ENCODE measurements at regions not wholly inside any gene's neighbourhood (a gene's known extent, or its start where the extent isn't known, plus 50 kb on each side); places are given as distances from the start of the nearest gene placed in this dataset.

DNA sequence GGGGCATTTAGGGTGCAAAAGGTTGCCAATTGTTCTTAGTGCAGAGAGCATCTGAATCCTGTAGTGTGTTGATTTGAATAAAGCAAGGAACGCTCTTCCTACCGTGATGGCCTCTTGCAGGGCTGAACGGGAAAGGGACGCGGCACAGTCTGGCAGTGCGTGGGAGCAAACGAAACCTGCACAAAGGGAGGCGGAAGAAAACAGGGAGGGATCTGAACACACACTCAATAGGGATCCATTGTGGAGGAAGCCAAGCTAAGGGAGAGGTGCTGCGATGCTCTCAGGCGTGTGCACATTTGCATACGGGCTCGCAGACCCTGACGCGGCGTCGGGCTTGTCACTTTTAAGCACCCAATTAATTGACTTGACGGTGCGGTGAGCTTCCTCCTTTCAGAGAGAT, 414.0 kb upstream of the IRX1 start:
- TF ChIP-seq, protein P1, sequence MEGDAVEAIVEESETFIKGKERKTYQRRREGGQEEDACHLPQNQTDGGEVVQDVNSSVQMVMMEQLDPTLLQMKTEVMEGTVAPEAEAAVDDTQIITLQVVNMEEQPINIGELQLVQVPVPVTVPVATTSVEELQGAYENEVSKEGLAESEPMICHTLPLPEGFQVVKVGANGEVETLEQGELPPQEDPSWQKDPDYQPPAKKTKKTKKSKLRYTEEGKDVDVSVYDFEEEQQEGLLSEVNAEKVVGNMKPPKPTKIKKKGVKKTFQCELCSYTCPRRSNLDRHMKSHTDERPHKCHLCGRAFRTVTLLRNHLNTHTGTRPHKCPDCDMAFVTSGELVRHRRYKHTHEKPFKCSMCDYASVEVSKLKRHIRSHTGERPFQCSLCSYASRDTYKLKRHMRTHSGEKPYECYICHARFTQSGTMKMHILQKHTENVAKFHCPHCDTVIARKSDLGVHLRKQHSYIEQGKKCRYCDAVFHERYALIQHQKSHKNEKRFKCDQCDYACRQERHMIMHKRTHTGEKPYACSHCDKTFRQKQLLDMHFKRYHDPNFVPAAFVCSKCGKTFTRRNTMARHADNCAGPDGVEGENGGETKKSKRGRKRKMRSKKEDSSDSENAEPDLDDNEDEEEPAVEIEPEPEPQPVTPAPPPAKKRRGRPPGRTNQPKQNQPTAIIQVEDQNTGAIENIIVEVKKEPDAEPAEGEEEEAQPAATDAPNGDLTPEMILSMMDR (IDR thresholded peaks at IDR 0.05): no peak
- H3K9me3 Mint-ChIP-seq: peaks cover 29% of the 10 kb centered on the region
- no peaks in the 10 kb centered on the region for H3K36me3 Mint-ChIP-seq (ENCODE audit: low read depth)
- no peak overlapping the region for H3K4me3 Mint-ChIP-seq
- DNase-seq: no peak
- no peak overlapping the region for H3K27ac Mint-ChIP-seq
- no peaks in the 10 kb centered on the region for H3K27me3 Mint-ChIP-seq (ENCODE audit: insufficient read depth)
- H3K4me1 Mint-ChIP-seq (ENCODE audit: low read depth): no peaks in the 10 kb centered on the region

DNA sequence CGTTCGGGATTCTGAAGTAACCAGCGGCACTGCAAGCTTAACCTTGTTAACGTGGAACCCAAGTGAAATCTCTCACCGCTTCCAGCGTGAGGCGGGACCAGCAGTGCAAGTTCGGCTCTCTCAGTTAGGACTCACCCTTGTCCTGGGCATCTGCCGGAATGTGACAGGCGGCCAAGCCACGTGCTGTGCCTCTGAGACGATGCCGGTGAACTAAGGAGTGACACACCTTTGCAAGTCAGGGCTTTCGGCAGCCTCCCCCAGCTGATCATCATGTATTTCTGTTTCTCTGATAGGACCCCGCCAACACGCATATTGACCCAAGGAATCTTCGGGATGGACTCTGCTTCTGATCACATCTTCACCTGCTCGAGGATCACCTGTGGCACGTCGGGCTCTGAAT, 415.0 kb upstream of the IRX1 start:
- H3K4me3 Mint-ChIP-seq: no peak overlapping the region
- H3K27ac Mint-ChIP-seq: no peak overlapping the region
- TF ChIP-seq, protein P1 (IDR thresholded peaks at IDR 0.05): no peak
- H3K4me1 Mint-ChIP-seq (ENCODE audit: low read depth): no peaks in the 10 kb centered on the region
- H3K36me3 Mint-ChIP-seq (ENCODE audit: low read depth): no peaks in the 10 kb centered on the region
- no peak for DNase-seq
- no peaks in the 10 kb centered on the region for H3K27me3 Mint-ChIP-seq (ENCODE audit: insufficient read depth)
- H3K9me3 Mint-ChIP-seq: peaks cover 29% of the 10 kb centered on the region

DNA sequence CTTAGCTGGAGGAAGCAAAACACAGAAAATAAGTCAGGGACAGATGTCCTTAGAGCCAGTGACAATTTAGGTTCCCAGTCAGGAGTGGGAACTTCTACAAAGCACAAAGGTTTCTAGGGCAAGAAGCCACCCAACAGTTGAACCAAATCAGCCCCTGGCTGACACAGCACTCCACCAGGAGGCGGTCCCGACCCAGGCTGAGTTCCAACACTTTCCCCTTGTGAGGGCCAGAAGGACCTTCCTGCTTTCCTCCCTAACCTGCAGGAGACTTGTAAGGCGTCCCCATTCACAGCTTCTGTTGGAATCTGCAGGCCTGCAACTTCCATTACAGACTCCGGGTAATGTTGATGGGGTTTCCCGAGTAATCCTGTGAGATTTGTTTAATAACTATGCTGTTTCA, 416.4 kb upstream of the IRX1 start:
- H3K27ac Mint-ChIP-seq: no peak overlapping the region
- no peak for DNase-seq
- H3K9me3 Mint-ChIP-seq: peaks cover 20% of the 10 kb centered on the region
- H3K36me3 Mint-ChIP-seq (ENCODE audit: low read depth): no peaks in the 10 kb centered on the region
- no peak overlapping the region for H3K4me3 Mint-ChIP-seq
- TF ChIP-seq, protein P1 (IDR thresholded peaks at IDR 0.05): no peak
- H3K4me1 Mint-ChIP-seq (ENCODE audit: low read depth): no peaks in the 10 kb centered on the region
- no peaks in the 10 kb centered on the region for H3K27me3 Mint-ChIP-seq (ENCODE audit: insufficient read depth)

DNA sequence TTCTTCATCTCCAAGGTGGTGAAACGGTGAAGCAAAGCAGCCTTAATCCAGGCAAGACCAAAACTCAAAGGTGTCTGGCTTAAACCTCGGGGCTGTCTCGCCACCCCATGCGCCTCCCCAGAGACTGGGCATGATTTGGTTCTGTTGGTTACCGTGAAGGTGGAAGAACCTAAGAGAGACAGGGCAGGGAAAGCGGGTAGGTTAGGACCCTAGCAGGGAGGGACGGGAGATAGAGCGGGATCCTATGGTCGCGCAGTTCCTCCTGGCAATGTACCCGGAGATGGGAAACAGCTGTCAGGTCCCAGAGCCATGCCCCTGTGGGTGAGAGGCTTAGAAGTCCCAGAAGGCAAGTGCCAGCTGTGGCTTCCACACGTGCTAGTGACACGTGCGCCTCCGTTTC, 418.3 kb upstream of the IRX1 start:
- Mint-ChIP-seq H3K4me3 (no peak overlapping the region), H3K27me3 (ENCODE audit: insufficient read depth) (no peaks in the 10 kb centered on the region), H3K9me3 (peaks cover 26% of the 10 kb centered on the region), H3K4me1 (ENCODE audit: low read depth) (no peaks in the 10 kb centered on the region), H3K27ac (no peak overlapping the region), H3K36me3 (ENCODE audit: low read depth) (no peaks in the 10 kb centered on the region)
- no peak for DNase-seq
- TF ChIP-seq, protein P1 (IDR thresholded peaks at IDR 0.05): no peak

DNA sequence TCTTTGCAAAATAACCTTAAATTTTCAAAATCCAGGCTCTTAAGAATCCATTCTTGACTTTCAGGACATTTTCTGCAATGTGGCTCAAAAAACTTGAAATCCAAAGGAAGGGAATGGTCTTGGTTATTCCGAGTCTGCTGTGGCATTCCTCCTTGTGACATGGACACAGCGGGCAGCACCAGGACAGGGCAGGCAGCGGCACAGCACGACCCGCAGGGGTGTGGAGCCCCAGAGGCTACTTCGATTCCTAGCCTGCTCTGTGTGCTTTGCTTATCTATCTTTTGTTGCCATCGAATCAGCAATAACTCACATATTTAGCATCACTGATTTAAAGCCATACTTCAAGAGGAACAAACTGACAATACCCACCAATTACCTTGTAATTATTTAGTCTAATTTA, 420.2 kb upstream of the IRX1 start:
- Mint-ChIP-seq H3K4me1 (ENCODE audit: low read depth) (no peaks in the 10 kb centered on the region), H3K9me3 (peaks cover 21% of the 10 kb centered on the region), H3K4me3 (no peak overlapping the region), H3K36me3 (ENCODE audit: low read depth) (no peaks in the 10 kb centered on the region), H3K27ac (no peak overlapping the region), H3K27me3 (ENCODE audit: insufficient read depth) (no peaks in the 10 kb centered on the region)
- TF ChIP-seq, protein P1 (IDR thresholded peaks at IDR 0.05): no peak
- DNase-seq: no peak

DNA sequence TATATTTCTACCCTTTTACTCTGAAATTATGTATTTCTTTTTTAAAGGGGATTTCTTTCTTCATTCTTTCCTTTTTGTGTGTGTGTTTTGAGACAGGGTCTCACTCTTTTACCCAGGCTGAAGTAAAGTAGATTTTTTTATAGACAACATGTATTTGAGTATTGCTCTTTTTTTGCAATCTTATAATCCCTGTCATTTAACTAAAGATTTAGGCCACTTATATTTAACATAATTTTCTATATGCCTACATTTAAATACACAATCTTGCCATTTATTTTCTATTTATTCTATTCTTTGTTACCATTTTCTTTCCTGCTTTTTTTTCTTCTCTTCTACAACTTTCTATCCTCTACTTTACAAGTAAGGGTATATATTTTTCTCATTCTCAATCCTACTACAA, 416.0 kb upstream of the IRX2 start:
- Mint-ChIP-seq H3K4me3 (no peak overlapping the region), H3K36me3 (ENCODE audit: low read depth) (no peaks in the 10 kb centered on the region; the same call in none of the 2 replicates), H3K9me3 (peaks cover 49% of the 10 kb centered on the region), H3K27ac (no peak overlapping the region), H3K27me3 (ENCODE audit: insufficient read depth) (peaks cover 2% of the 10 kb centered on the region; the same call in 1 of the 2 replicates), H3K4me1 (ENCODE audit: low read depth) (no peaks in the 10 kb centered on the region)
- no peak for DNase-seq
- TF ChIP-seq, protein P1 (IDR thresholded peaks at IDR 0.05): no peak

Data from HFFc6 (cell line).